Cardiac fibroblast (primary cell): ENCODE measurements at regions not wholly inside any gene's neighbourhood (a gene's known extent, or its start where the extent isn't known, plus 50 kb on each side); places are given as distances from the start of the nearest gene placed in this dataset.

Source experiments
- DNase-seq, 2 donors: peaks; one replicate each; pipeline versions ENCODE4 v3.0.0 to v3.0.0-alpha.2; 2010; ENCODE audit warnings: low read depth in 2 of 2
- H3K4me3 ChIP-seq, 2 donors: replicated peaks in 1 of 2; 1 replicate in 1 of 2; 2 replicates in 1 of 2; pipeline ENCODE4 v1.5.1; 2011; ENCODE audit warnings: low read depth in 2 of 2, low read length in 2 of 2, mild to moderate bottlenecking in 2 of 2, moderate library complexity in 1 of 2
- TF ChIP-seq, protein P1 (sequence below): IDR thresholded peaks from one replicate; pipeline ENCODE4 v1.5.1; 2011; ENCODE audit warnings: low read depth, mild to moderate bottlenecking, low read length, inconsistent platforms

GRCh38 chr12:113642216-113642615 is 170.5 kb upstream of the LHX5 start:
- DNase-seq: no peak
- TF ChIP-seq, protein P1, sequence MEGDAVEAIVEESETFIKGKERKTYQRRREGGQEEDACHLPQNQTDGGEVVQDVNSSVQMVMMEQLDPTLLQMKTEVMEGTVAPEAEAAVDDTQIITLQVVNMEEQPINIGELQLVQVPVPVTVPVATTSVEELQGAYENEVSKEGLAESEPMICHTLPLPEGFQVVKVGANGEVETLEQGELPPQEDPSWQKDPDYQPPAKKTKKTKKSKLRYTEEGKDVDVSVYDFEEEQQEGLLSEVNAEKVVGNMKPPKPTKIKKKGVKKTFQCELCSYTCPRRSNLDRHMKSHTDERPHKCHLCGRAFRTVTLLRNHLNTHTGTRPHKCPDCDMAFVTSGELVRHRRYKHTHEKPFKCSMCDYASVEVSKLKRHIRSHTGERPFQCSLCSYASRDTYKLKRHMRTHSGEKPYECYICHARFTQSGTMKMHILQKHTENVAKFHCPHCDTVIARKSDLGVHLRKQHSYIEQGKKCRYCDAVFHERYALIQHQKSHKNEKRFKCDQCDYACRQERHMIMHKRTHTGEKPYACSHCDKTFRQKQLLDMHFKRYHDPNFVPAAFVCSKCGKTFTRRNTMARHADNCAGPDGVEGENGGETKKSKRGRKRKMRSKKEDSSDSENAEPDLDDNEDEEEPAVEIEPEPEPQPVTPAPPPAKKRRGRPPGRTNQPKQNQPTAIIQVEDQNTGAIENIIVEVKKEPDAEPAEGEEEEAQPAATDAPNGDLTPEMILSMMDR: no peak
- H3K4me3 ChIP-seq: no peak overlapping the region

DNA sequence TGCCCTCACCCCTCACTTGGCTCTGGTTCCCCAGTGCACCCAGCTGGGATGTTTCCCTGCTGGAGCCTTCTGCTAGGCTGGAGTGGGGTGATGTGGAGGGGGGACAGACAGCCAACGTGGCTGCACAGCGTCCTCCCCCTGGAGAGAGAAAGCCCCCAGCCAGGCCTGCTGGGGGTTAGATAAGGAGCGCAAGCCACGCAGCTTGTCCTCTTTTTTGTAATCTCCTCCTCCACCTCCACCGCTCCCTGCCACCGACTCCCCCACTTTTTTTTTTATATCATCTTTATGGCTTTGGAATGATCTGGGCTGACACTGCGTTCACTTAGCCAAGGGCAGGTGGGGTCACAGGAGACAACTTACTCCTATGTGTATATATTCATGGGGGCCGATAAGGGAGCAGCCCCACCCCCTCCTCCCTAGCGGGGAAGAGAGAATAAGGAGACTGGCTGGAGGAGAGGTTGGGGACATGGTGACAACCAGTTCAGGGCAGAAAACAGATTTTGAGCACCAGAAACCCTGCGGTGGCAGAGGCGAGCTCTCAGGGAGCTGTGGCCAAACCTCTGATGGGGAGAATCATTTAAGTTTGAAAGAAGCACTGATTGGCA is 169.9 kb upstream of the LHX5 start:
- no peak for DNase-seq
- TF ChIP-seq, protein P1: no peak
- no peak overlapping the region for H3K4me3 ChIP-seq

- DNase-seq: no peak
- TF ChIP-seq, protein P1: no peak
- no peak overlapping the region for H3K4me3 ChIP-seq
Measured at GRCh38 chr12:113640837-113641236, 169.2 kb upstream of the LHX5 start.

- no peak overlapping the region for H3K4me3 ChIP-seq
- TF ChIP-seq, protein P1: no peak
- no peak for DNase-seq
Measured at GRCh38 chr12:113639474-113639873, 167.8 kb upstream of the LHX5 start.

GRCh38 chr12:113638460-113638775 is 166.7 kb upstream of the LHX5 start:
- no peak overlapping the region for H3K4me3 ChIP-seq
- TF ChIP-seq, protein P1: no peak
- no peak for DNase-seq

DNA sequence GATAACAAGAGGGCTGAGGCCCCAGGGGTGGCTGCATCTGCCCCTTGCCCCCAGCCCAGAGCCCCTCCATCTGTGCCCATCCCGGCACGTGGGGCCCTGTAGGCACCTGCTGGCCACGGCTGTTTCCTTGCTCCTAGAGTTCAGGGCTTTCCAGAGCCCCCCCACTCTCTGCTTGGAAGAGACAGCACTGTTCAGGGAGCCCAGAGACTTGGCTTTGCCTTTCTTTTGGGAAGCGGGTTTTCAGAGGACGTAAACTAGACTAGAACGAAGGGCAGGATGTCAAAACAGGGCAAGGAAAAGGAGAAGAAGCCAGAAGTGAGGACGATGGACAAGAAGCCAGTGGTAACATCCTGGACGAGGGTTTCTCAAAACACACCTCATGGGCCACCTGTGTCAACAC is 163.3 kb upstream of the LHX5 start:
- TF ChIP-seq, protein P1: no peak
- no peak overlapping the region for H3K4me3 ChIP-seq
- DNase-seq: no peak

GRCh38 chr12:113634474-113634873 is 162.8 kb upstream of the LHX5 start:
- no peak overlapping the region for H3K4me3 ChIP-seq
- DNase-seq: no peak
- TF ChIP-seq, protein P1: no peak
